HL-60 (cell line): ENCODE measurements at regions not wholly inside any gene's neighbourhood (a gene's known extent, or its start where the extent isn't known, plus 50 kb on each side); places are given as distances from the start of the nearest gene placed in this dataset.

Source experiments
- CTCF ChIP-seq: IDR thresholded peaks from one replicate; pipeline ENCODE4 v1.5.1; 2011; ENCODE audit warnings: low read length, control low read depth, inconsistent platforms; ENCODE audit not compliant: insufficient read depth
- POLR2AphosphoS5 ChIP-seq: IDR thresholded peaks from 2 replicates; pipeline ENCODE4 v1.6.1; 2012; ENCODE audit warnings: low read depth
- SPI1 ChIP-seq: IDR thresholded peaks from 2 replicates; pipeline ENCODE4 v1.6.1; 2012; ENCODE audit warnings: low read depth, mild to moderate bottlenecking, borderline replicate concordance

GRCh38 chr3:111412656-111413055 lies 129.3 kb upstream of the CD96 start:
- TF ChIP-seq SPI1 (no peak), CTCF (no peak), POLR2AphosphoS5 (no peak)
